ENCODE measurements at regions not wholly inside any gene's neighbourhood (a gene's known extent, or its start where the extent isn't known, plus 50 kb on each side); places are given as distances from the start of the nearest gene placed in this dataset.

- no peak for TF ChIP-seq EZH2phosphoT487 (IDR thresholded peaks at IDR 0.05; ENCODE audit: low read depth, severe bottlenecking, unreplicated experiment)
- TF ChIP-seq CTCF (IDR thresholded peaks at IDR 0.05; ENCODE audit: poor library complexity) = no peak
- TF ChIP-seq EZH2 (IDR thresholded peaks at IDR 0.05; ENCODE audit: borderline replicate concordance) = no peak
- Histone ChIP-seq H3K27ac (no peak overlapping the region), H3K4me2 (no peak overlapping the region), H3K9me3 (ENCODE audit: low read depth) (no peaks in the 10 kb centered on the region), H2AFZ (no peak overlapping the region), H3K9me2 (replicated peaks; ENCODE audit: insufficient read depth) (no peaks in the 10 kb centered on the region), H3K4me3 (no peak overlapping the region), H3K27me3 (no peaks in the 10 kb centered on the region), H3K4me1 (ENCODE audit: insufficient read depth) (no peaks in the 10 kb centered on the region), H4K20me1 (ENCODE audit: insufficient read depth, poor library complexity, severe bottlenecking) (no peaks in the 10 kb centered on the region), H3K36me3 (replicated peaks; ENCODE audit: insufficient read depth, low read depth) (no peaks in the 10 kb centered on the region), H3K79me2 (no peaks in the 10 kb centered on the region)
- WGBS (ENCODE audit: low lambda C conversion rate, missing lambda C conversion rate) = 92% methylated on average over 23 of the region's 25 CpGs
- no peak for DNase-seq (ENCODE audit: low spot score)
These were observed 221.3 kb upstream of the NSMCE3 start for GRCh38 chr15:29490747-29491471.

GRCh38 chr15:29480949-29481348 is 211.3 kb upstream of the NSMCE3 start:
- no peaks in the 10 kb centered on the region for H4K20me1 ChIP-seq (ENCODE audit: insufficient read depth, poor library complexity, severe bottlenecking)
- no peaks in the 10 kb centered on the region for H3K4me1 ChIP-seq (ENCODE audit: insufficient read depth)
- no peak overlapping the region for H3K4me2 ChIP-seq
- peaks cover 3% of the 10 kb centered on the region for H3K27me3 ChIP-seq
- no peaks in the 10 kb centered on the region for H3K9me2 ChIP-seq (replicated peaks; ENCODE audit: insufficient read depth)
- H3K4me3 ChIP-seq = no peak overlapping the region
- no peaks in the 10 kb centered on the region for H3K9me3 ChIP-seq (ENCODE audit: low read depth)
- no peak overlapping the region for H2AFZ ChIP-seq
- DNase-seq (ENCODE audit: low spot score) = no peak
- no peaks in the 10 kb centered on the region for H3K79me2 ChIP-seq
- no peak overlapping the region for H3K27ac ChIP-seq
- WGBS (ENCODE audit: low lambda C conversion rate, missing lambda C conversion rate) = 76% methylated on average over 4 of the region's 4 CpGs
- TF ChIP-seq EZH2 (IDR thresholded peaks at IDR 0.05; ENCODE audit: borderline replicate concordance) (no peak), EZH2phosphoT487 (IDR thresholded peaks at IDR 0.05; ENCODE audit: low read depth, severe bottlenecking, unreplicated experiment) (no peak), CTCF (IDR thresholded peaks at IDR 0.05; ENCODE audit: poor library complexity) (no peak)
- no peaks in the 10 kb centered on the region for H3K36me3 ChIP-seq (replicated peaks; ENCODE audit: insufficient read depth, low read depth)

GRCh38 chr15:29480278-29480677 is 210.7 kb upstream of the NSMCE3 start:
- DNase-seq (ENCODE audit: low spot score) = no peak
- TF ChIP-seq EZH2phosphoT487 (IDR thresholded peaks at IDR 0.05; ENCODE audit: low read depth, severe bottlenecking, unreplicated experiment) (no peak), CTCF (IDR thresholded peaks at IDR 0.05; ENCODE audit: poor library complexity) (no peak), EZH2 (IDR thresholded peaks at IDR 0.05; ENCODE audit: borderline replicate concordance) (no peak)
- Histone ChIP-seq H3K4me1 (ENCODE audit: insufficient read depth) (no peaks in the 10 kb centered on the region), H3K9me2 (replicated peaks; ENCODE audit: insufficient read depth) (no peaks in the 10 kb centered on the region), H3K4me3 (no peak overlapping the region), H3K9me3 (ENCODE audit: low read depth) (no peaks in the 10 kb centered on the region), H2AFZ (no peak overlapping the region), H3K36me3 (replicated peaks; ENCODE audit: insufficient read depth, low read depth) (no peaks in the 10 kb centered on the region), H3K4me2 (no peak overlapping the region), H4K20me1 (ENCODE audit: insufficient read depth, poor library complexity, severe bottlenecking) (no peaks in the 10 kb centered on the region), H3K27ac (no peak overlapping the region), H3K27me3 (peaks cover 3% of the 10 kb centered on the region), H3K79me2 (no peaks in the 10 kb centered on the region)
- 87% methylated on average over 8 of the region's 8 CpGs for WGBS (ENCODE audit: low lambda C conversion rate, missing lambda C conversion rate)
